Islet of Langerhans (tissue), 1 donor: ENCODE measurements at regions not wholly inside any gene's neighbourhood (a gene's known extent, or its start where the extent isn't known, plus 50 kb on each side); places are given as distances from the start of the nearest gene placed in this dataset.

Experiments
- FAIRE-seq: peaks from one replicate; lab custom pipeline; 2011; peaks lifted over from hg19 to GRCh38; lab: Jason Lieb, UNC

DNA sequence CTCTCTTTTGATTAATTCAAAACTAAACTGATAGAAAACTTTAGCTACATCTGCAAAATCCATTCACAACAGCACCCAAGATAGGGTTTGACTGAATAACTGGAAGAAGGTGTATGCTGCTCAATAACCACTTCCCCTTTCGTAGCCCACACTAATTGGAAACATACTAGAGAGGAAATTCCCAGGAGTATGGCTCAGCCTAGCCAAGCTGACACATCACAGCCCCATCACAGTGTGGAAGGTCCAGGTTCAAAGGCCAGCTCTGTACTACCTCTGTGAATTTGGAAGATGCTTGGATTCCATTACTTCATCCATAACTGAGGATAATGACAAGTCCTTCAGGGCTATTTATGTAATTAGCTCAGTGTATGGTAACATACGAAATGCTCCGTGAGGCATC, 185.4 kb downstream of the FBXO15 start:
- no peak for FAIRE-seq

DNA sequence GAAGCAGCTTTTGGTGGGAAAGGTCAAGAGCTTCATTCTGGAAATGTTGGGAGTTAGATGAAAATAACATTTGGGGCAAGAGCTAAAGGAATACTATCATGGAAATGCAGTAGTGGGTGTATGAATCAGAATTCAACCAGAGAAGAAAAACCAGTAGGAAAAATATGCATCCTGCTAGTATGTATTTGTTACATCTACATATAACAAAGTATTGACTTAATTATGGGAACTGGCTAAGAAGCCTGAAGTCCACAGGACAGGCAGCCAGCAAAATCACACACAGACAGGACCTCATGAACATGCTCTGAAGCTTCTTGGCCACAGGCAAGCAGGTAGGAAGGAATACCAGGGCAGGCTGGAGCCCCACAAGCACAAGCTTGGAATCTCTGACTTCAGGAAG, 185.8 kb downstream of the FBXO15 start:
- FAIRE-seq, result no peak

- FAIRE-seq, result no peak
These were observed 188.3 kb downstream of the FBXO15 start for GRCh38 chr18:73959352-73959751.

- no peak for FAIRE-seq
These were observed 193.4 kb downstream of the FBXO15 start for GRCh38 chr18:73954268-73954667.

DNA sequence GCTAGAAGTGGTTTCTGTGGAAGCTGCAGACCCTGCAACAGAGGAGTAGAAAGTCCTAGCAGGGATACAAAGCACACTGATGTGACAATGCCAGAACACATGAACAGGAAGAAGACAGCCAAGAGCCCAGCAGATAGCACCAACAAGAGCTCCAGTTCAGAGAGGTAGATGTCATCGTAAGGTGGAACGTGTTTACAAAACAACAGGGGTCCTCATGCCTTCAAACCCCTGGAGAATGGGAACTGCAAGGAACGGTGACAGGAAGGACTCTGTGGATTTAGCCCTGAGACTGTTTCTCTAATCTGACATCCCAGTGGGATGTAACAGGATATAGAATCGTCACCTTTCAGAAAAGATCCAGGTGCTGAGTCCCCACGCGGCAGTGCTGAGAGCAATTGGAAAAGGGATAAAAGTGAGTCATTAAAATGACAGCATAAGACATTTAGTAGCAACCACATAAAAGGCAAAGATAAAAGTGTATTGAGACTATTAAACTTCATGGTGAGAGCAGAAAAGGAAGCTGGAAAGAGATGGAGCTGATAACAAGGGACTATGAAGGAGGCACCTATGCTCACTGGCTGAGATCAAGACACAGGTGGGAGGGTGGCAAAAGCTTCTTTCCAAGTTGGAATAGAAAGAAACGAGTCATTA, 195.2 kb downstream of the FBXO15 start:
- FAIRE-seq, result no peak

- FAIRE-seq, result no peak
These were observed 197.4 kb downstream of the FBXO15 start for GRCh38 chr18:73950116-73950700.

DNA sequence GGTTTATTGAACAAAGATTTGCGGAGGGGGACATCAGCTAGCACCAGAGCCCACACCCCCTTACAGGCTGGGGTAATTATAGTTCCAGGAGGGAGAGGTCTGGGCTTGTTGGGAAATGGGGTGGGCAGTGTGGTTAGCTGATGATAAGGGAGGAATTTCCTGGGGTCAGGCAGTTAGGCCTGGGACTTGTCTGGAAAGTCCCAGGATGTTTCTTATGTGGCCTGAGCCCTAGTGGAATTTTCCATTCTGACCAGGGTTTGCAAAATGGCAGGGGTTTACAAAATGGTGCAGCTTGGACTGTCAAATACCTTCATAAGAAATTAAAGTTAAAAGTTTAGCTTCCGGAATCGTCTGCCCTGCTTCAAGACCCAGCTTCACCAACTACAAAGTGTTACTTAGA, 199.1 kb downstream of the FBXO15 start:
- FAIRE-seq, result no peak

DNA sequence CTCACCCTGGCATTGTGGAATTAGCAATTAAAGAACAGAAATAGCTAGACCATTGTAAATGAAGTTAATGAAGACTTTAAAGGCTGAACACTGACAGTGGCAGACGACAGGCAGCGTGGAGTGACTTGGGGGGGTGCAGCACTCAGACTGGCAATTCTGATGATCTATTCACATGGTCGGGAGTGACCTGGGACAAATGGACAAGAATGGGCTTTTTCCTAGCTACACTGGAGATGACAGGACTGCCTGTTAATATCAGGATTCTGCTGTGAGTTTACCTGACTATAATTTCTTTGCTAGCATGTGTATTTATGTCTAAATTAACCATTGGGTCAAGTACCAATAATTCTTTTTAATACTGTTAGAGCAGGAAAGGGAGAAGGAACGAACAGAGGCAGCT, 199.6 kb downstream of the FBXO15 start:
- FAIRE-seq, result no peak

- no peak for FAIRE-seq
These were observed 200.3 kb downstream of the FBXO15 start for GRCh38 chr18:73947180-73947921.

- no peak for FAIRE-seq
These were observed 202.4 kb downstream of the FBXO15 start for GRCh38 chr18:73945130-73945792.

DNA sequence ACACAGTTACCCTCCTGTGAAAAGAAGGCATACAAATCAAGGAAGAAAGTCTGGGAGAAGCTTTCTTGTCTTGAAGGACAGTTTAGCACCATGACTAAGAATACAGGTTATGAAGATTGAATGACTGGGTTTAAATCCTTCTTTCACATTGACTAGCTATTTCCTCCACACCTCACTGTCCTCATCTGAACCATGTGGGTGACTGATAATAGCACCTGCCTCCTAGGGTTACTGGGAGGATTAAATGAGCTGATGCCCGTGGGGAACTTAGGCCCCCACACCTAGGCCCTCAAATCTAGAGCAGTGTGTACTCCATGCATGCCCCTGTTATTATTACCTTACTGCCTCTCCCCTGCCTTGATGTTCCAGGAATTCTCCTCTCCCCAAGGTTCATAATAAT, 202.9 kb downstream of the FBXO15 start:
- FAIRE-seq, result no peak

- no peak for FAIRE-seq
These were observed 203.9 kb downstream of the FBXO15 start for GRCh38 chr18:73943763-73944162.

DNA sequence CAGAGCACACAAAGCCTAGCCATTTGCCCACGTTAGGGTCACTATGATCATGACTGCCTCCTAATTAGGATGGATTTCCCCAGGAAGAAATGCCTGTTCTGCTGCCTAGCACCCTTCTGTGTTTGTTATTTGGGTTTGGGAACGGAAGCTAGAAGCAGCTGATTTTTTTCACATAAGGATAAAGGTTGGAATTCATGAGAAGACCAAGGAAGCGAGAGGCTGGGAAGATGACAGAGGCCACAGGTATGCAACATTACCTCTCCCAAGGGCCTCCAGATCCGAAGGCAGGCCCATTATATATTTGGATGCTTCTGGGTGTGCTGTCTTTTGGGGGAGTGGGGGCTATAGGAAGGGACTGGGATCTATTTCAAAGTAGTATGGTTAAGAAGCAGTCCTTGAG, 204.7 kb downstream of the FBXO15 start:
- FAIRE-seq, result no peak

DNA sequence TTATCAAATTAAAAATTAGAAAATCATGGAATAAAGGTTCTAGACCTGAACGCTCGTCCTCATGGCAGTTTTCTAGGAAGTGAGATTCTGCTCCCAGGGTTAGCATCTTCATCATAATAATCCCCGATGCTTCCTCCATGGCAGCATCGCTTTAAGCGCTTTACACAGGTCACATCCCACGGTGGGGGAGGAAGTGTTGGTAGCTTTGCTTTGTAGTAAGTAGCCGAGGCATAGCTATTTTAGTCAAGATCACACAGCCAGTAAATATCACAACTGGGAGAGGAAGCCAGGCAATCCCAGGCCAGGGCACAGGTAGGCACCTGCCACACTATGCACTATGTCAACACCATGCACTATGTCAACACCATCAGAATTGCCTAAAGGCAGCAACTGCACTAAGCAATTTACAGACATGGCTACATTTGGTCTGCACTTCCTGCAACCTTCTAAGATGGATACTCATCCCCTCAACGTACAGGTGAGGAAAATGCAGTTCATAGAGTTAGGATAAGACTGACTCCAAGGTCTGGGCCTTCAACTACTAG, 205.5 kb downstream of the FBXO15 start:
- no peak for FAIRE-seq

GRCh38 chr18:73940721-73941120, 206.9 kb downstream of the FBXO15 start:
- no peak for FAIRE-seq

DNA sequence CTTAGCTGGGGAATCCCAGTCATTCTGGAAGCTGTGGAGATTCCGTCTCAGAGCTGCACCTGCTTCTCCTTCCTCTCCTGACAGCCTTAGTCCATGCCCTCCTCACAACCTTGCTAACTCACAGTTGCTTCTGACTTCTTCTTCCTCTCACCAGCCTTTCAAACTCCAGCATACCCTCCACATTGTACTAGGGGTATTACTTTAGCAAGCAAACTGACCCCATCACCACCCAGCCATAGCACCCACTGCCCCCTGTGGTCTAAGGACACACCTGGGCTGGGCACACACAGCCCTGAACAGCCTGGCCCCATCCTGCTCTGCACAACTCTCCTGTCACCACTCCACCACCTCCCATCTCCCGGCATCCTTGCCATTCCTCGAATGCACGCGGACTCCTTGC, 208.2 kb downstream of the FBXO15 start:
- FAIRE-seq, result no peak

- no peak for FAIRE-seq
These were observed 213.9 kb downstream of the FBXO15 start for GRCh38 chr18:73933685-73934084.

- no peak for FAIRE-seq
These were observed 214.7 kb downstream of the FBXO15 start for GRCh38 chr18:73932976-73933375.

DNA sequence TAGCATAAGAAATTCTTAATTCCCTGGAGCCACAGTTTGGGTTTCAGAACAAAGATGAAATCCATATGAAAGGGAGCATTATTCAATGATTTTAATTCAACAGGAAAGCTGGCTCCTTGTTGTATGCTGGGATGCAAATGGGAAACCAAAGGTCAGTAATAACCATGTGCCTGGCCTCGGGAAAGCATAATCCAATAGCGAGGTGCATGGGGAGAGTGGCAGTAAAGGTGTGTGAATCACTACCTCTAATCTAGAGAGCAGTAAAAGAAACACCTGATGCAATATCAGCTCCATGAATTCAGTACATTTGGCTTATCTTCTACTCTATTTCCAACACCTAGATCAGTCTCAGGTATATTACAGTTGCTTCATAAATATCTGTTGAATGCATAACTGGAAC, 220.1 kb downstream of the FBXO15 start:
- no peak for FAIRE-seq

DNA sequence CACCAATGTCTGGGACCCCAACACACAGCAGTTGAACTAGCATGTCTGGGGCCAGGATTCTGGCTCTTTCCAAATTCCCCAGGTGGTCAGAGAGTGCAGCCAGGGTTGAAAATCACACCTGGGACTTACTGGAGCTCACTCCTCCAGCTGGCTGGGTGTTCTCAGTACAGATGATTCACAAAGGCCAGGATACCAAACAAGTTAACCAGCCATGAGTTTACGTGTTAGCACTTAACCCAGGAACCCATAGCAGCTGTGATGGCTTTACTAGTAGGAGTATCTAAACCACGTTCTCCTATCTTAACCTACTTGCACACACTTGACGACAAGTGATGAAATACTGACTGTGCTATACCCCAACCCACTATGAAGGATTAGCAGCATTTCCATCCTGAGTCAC, 222.8 kb downstream of the FBXO15 start:
- FAIRE-seq, result no peak

GRCh38 chr18:73924307-73924706, 223.3 kb downstream of the FBXO15 start:
- FAIRE-seq, result no peak

GRCh38 chr18:73923866-73924265, 223.8 kb downstream of the FBXO15 start:
- no peak for FAIRE-seq

GRCh38 chr18:73920033-73920432, 227.6 kb downstream of the FBXO15 start:
- no peak for FAIRE-seq
